SU-DHL-6 (cell line): ENCODE measurements at regions not wholly inside any gene's neighbourhood (a gene's known extent, or its start where the extent isn't known, plus 50 kb on each side); places are given as distances from the start of the nearest gene placed in this dataset.
A peak's percentile ranks its signal among the peaks of the same experiment; 100 is the strongest.
"Not testable (repeated sequence)": the region's sequence is repeated elsewhere in the genome, so short reads cannot be mapped to it uniquely, and the experiment has no call there.

ENCODE experiments used
- H2AFZ ChIP-seq: fragments of 200-600 bp; sonication (generic); 2 replicates; pipeline ENCODE4 v1.6.1; 2014; ENCODE audit warnings: low read depth, mild to moderate bottlenecking, moderate library complexity, mixed read lengths, antibody characterized with exemption, low read length; ENCODE audit not compliant: severe bottlenecking
- H3F3A ChIP-seq: fragments of 200-600 bp; shearing (Covaris generic); 2 replicates; pipeline ENCODE4 v1.6.0; 2016; ENCODE audit warnings: antibody characterized with exemption, mild to moderate bottlenecking; ENCODE audit not compliant: insufficient read depth
- H3K27ac ChIP-seq: fragments of 200-600 bp; sonication (generic); 2 replicates; pipeline ENCODE4 v1.5.1; 2016; ENCODE audit warnings: low read depth, mild to moderate bottlenecking, low read length, moderate library complexity, mixed read lengths
- H3K27me3 ChIP-seq: fragments of 200-600 bp; sonication (generic), shearing (Covaris generic); 2 replicates; pipeline ENCODE4 v1.6.0; 2014; ENCODE audit warnings: mild to moderate bottlenecking, low read length
- H3K36me3 ChIP-seq: fragments of 200-600 bp; sonication (generic); 2 replicates; pipeline ENCODE4 v1.6.1; 2014; ENCODE audit warnings: mild to moderate bottlenecking, low read length, mixed read lengths
- H3K4me2 ChIP-seq: fragments of 300-600, 200-600 bp; shearing (Covaris generic), sonication (generic); 2 replicates; pipeline ENCODE4 v1.6.0; 2014; ENCODE audit warnings: low read length, low read depth, mild to moderate bottlenecking; ENCODE audit not compliant: poor library complexity, severe bottlenecking
- H3K4me3 ChIP-seq: fragments of 200-600 bp; sonication (generic); 2 replicates; pipeline ENCODE4 v1.5.1; 2014; ENCODE audit warnings: antibody characterized with exemption, low read length, mild to moderate bottlenecking, mixed read lengths; ENCODE audit not compliant: insufficient read depth, poor library complexity, severe bottlenecking
- H3K79me2 ChIP-seq: fragments of 200-600 bp; sonication (generic); 2 replicates; pipeline ENCODE4 v1.6.1; 2014; ENCODE audit warnings: mild to moderate bottlenecking, low read length, moderate library complexity; ENCODE audit not compliant: insufficient read depth
- H3K9ac ChIP-seq: fragments of 200-600 bp; sonication (generic); 2 replicates; pipeline ENCODE4 v1.7.0; 2014; ENCODE audit warnings: mild to moderate bottlenecking, low read length
- H3K9me2 ChIP-seq: fragments of 200-600 bp; sonication (generic); replicated peaks from 2 replicates; pipeline ENCODE4 v1.6.1; 2014; ENCODE audit warnings: low read length; ENCODE audit not compliant: insufficient read depth
- H3K9me3 ChIP-seq: fragments of 200-600 bp; sonication (generic); 2 replicates; pipeline ENCODE4 v1.6.1; 2014; ENCODE audit warnings: low read length, mixed read lengths; ENCODE audit not compliant: insufficient read depth
- H4K20me1 ChIP-seq: fragments of 200-600 bp; sonication (generic); 2 replicates; pipeline ENCODE4 v1.6.1; 2014; ENCODE audit warnings: low read depth, mild to moderate bottlenecking, antibody characterized with exemption, low read length, moderate library complexity, mixed read lengths
- EZH2phosphoT487 ChIP-seq: fragments of 200-600 bp; sonication (generic), shearing (Covaris generic); conservative IDR thresholded peaks from 2 replicates; pipeline ENCODE4 v1.6.1; 2018; ENCODE audit warnings: mild to moderate bottlenecking, antibody characterized with exemption, low read length, moderate library complexity, mixed read lengths
- TF ChIP-seq, protein P1 (sequence below): fragments of 200-600 bp; sonication (generic); IDR thresholded peaks from one replicate; pipeline ENCODE4 v1.5.1; 2017; ENCODE audit warnings: antibody characterized with exemption, mild to moderate bottlenecking, low read length, moderate library complexity; ENCODE audit not compliant: insufficient read depth, poor library complexity, severe bottlenecking

DNA sequence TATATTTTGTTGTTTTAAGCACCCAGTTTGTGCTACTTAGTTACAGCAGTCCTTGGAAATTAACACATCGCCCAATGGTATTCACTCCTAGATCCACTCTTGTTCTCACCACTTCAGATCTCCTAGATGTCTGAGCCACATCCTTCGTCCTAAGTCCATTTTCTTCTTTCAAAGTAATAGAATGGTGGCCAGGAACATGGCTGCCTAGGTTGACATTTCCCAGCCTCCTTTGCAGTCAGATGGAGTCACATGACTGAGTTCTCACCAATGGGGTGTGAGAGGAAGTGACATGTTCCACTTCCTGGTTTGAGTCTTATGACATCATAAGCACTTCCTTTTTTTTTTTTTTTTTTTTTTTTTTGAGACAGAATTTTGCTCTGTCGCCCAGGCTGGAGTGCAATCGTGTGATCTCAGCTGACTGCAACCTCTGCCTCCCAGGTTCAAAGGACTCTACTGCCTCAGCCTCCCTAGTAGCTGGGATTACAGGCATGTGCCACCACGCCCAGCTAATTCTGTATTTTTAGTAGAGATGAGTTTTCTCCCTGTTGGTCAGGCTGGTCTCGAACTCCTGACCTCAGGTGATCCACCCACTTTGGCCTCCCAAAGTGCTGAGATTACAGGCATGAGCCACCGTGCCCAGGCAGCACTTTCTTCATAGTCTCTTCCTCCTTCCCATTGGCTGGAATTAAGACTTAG is 91.7 kb upstream of the MRI1 start:
- not testable (repeated sequence) for H3K4me3 ChIP-seq, H3K27me3 ChIP-seq, H3F3A ChIP-seq, H3K36me3 ChIP-seq, H3K27ac ChIP-seq, H3K79me2 ChIP-seq, H3K4me2 ChIP-seq, H3K9me3 ChIP-seq, H3K9ac ChIP-seq, H4K20me1 ChIP-seq, H3K9me2 ChIP-seq
- peak overlapping the region; percentile 70 for H2AFZ ChIP-seq

GRCh38 chr19:13670846-13671245 is 93.5 kb upstream of the MRI1 start:
- Histone ChIP-seq H3K27me3 (no peaks in the 10 kb centered on the region), H3K9ac (no peak overlapping the region), H2AFZ (no peak overlapping the region), H4K20me1 (no peaks in the 10 kb centered on the region), H3K9me3 (0 out of 2 replicates have a peak, but pooled peaks cover 9% of the 10 kb centered on the region), H3K9me2 (no peaks in the 10 kb centered on the region), H3K36me3 (no peaks in the 10 kb centered on the region), H3K4me2 (no peak overlapping the region), H3K27ac (no peak overlapping the region), H3F3A (no peaks in the 10 kb centered on the region), H3K79me2 (no peaks in the 10 kb centered on the region), H3K4me3 (no peak overlapping the region)
- no peak for TF ChIP-seq EZH2phosphoT487
- TF ChIP-seq, protein P1, sequence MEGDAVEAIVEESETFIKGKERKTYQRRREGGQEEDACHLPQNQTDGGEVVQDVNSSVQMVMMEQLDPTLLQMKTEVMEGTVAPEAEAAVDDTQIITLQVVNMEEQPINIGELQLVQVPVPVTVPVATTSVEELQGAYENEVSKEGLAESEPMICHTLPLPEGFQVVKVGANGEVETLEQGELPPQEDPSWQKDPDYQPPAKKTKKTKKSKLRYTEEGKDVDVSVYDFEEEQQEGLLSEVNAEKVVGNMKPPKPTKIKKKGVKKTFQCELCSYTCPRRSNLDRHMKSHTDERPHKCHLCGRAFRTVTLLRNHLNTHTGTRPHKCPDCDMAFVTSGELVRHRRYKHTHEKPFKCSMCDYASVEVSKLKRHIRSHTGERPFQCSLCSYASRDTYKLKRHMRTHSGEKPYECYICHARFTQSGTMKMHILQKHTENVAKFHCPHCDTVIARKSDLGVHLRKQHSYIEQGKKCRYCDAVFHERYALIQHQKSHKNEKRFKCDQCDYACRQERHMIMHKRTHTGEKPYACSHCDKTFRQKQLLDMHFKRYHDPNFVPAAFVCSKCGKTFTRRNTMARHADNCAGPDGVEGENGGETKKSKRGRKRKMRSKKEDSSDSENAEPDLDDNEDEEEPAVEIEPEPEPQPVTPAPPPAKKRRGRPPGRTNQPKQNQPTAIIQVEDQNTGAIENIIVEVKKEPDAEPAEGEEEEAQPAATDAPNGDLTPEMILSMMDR = no peak

DNA sequence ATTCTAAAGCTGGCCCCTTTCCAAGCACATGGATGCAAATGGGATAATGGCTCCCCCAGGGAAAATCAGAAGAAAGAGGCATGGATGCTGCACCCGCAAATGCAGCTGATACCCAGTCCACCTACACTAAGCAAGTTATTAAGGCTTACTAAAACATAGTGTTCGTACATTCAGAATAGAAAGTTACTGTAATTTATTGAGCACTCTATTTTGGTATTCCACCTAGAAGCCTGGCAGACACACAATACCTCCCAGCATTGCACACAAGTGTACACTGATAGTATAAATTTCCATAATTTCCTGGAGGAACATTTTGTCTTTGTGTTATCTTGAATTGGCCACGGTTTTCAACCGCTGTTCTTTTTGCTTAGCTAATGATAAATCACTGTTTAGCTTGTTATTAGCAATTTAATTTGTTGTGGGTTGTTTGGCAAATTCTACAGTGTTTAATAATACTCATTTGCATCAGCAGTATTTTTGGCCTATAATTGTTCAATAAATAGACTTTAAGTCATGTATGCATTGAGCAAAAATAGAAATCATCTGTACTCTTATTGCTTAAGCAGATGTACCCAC is 94.5 kb upstream of the MRI1 start:
- no peak overlapping the region for H3K4me3 ChIP-seq
- H4K20me1 ChIP-seq = no peaks in the 10 kb centered on the region
- no peak overlapping the region for H2AFZ ChIP-seq

DNA sequence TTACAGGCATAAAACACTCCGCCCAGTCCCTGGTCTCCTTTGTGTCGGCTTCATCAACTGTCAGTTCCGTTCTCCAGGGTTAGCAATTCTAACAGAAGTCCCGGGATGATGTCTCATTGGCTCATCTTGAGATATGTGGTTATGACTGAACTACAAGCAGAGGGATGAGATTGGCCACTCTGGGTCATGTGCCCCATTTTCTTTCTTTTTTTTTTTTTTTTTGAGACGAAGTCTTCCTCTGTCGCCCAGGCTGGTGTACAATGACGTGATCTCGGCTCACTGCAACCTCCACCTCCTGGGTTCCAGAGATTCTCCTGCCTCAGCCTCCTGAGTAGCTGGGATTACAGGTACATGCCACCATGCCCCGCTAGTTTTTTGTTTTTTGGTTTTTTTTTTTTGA is 95.4 kb upstream of the MRI1 start:
- Histone ChIP-seq H3K9me3 (0 out of 2 replicates have a peak, but pooled peaks cover 9% of the 10 kb centered on the region), H4K20me1 (no peaks in the 10 kb centered on the region), H2AFZ (no peak overlapping the region), H3K27me3 (no peaks in the 10 kb centered on the region), H3K36me3 (no peaks in the 10 kb centered on the region), H3K4me2 (no peak overlapping the region), H3K9ac (no peak overlapping the region), H3K4me3 (no peak overlapping the region), H3K9me2 (no peaks in the 10 kb centered on the region), H3K79me2 (no peaks in the 10 kb centered on the region), H3K27ac (no peak overlapping the region), H3F3A (no peaks in the 10 kb centered on the region)
- TF ChIP-seq EZH2phosphoT487 = no peak
- TF ChIP-seq, protein P1 = no peak

More for the DNA sequence above, 94.5 kb upstream of the MRI1 start:
- no peak overlapping the region for H3K27ac ChIP-seq
- H3K9me2 ChIP-seq = no peaks in the 10 kb centered on the region
- H3K9ac ChIP-seq = no peak overlapping the region
- no peaks in the 10 kb centered on the region for H3K79me2 ChIP-seq
- no peak overlapping the region for H3K4me2 ChIP-seq
- H3K36me3 ChIP-seq = no peaks in the 10 kb centered on the region
- H3K27me3 ChIP-seq = no peaks in the 10 kb centered on the region
- H3F3A ChIP-seq = no peaks in the 10 kb centered on the region
- no peak for TF ChIP-seq EZH2phosphoT487
- TF ChIP-seq, protein P1 = no peak
- 0 out of 2 replicates have a peak, but pooled peaks cover 9% of the 10 kb centered on the region for H3K9me3 ChIP-seq
